ENCODE measurements at regions not wholly inside any gene's neighbourhood (a gene's known extent, or its start where the extent isn't known, plus 50 kb on each side); places are given as distances from the start of the nearest gene placed in this dataset.

- TF ChIP-seq CTCF (IDR thresholded peaks at IDR 0.05) (no peak), POLR2AphosphoS5 (IDR thresholded peaks at IDR 0.05) (no peak), POLR2A (IDR thresholded peaks at IDR 0.05) (no peak), EP300 (IDR thresholded peaks at IDR 0.05) (no peak)
Observed at GRCh38 chr7:126185959-126186580, 1066.7 kb downstream of the GRM8 start.
